ENCODE measurements at regions not wholly inside any gene's neighbourhood (a gene's known extent, or its start where the extent isn't known, plus 50 kb on each side); places are given as distances from the start of the nearest gene placed in this dataset.

DNA sequence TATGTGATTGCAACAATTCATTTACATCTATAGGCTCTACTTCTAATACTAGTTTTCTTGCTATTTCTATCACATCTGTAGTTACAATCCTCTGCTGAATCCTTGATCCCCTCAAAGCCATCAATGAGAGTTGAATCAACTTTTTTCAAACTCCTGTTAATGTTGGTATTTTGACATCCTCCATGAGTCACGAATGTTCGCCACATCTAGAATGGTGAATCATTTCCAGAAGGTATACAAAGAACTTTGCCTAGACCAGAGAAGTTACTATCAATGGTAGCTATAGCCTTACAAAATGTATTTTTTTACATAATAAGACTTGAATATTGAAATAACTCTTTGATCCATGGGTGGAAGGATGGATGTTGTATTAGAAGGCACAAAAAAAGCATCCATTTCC lies 110.0 kb downstream of the AMY1C start:
- TF ChIP-seq EZH2phosphoT487 (IDR thresholded peaks at IDR 0.05; ENCODE audit: low read depth): no peak
- TF ChIP-seq, protein P1, sequence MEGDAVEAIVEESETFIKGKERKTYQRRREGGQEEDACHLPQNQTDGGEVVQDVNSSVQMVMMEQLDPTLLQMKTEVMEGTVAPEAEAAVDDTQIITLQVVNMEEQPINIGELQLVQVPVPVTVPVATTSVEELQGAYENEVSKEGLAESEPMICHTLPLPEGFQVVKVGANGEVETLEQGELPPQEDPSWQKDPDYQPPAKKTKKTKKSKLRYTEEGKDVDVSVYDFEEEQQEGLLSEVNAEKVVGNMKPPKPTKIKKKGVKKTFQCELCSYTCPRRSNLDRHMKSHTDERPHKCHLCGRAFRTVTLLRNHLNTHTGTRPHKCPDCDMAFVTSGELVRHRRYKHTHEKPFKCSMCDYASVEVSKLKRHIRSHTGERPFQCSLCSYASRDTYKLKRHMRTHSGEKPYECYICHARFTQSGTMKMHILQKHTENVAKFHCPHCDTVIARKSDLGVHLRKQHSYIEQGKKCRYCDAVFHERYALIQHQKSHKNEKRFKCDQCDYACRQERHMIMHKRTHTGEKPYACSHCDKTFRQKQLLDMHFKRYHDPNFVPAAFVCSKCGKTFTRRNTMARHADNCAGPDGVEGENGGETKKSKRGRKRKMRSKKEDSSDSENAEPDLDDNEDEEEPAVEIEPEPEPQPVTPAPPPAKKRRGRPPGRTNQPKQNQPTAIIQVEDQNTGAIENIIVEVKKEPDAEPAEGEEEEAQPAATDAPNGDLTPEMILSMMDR (IDR thresholded peaks at IDR 0.05; ENCODE audit: low read depth, low read length): no peak

Data from OCI-LY3 (cell line).